Heart left ventricle (tissue), 16 donors: ENCODE measurements at regions not wholly inside any gene's neighbourhood (a gene's known extent, or its start where the extent isn't known, plus 50 kb on each side); places are given as distances from the start of the nearest gene placed in this dataset.

Experiments used
- ATAC-seq, 4 donors: fragments of 200-7000 bp; cut with Tn5 transposase; one replicate each; pipeline ENCODE4 v1.9.1; 2020 to 2022; ENCODE audit warnings: moderate library complexity in 4 of 4, mild to moderate bottlenecking in 3 of 4, moderate number of reproducible peaks in 1 of 4
- DNase-seq, 5 donors: peaks; one replicate each; pipeline ENCODE4 v3.0.0-alpha.2; 2020
- H3K27ac ChIP-seq, 12 donors: fragments of 200-600 bp; sonication (generic) in 4 of 12; one replicate each; pipeline versions ENCODE4 v1.5.0 to v1.8.0; 2016 to 2022; ENCODE audit warnings: mild to moderate bottlenecking in 2 of 12
- H3K27me3 ChIP-seq, 9 donors: fragments of 200-600 bp; sonication (generic) in 2 of 9; one replicate each; pipeline versions ENCODE4 v1.5.1 to v1.8.0; 2016 to 2022; ENCODE audit warnings: mild to moderate bottlenecking in 3 of 9
- H3K36me3 ChIP-seq, 9 donors: fragments of 200-600 bp; sonication (generic) in 2 of 9; one replicate each; pipeline versions ENCODE4 v1.5.0 to v1.8.0; 2018 to 2022; ENCODE audit warnings: mild to moderate bottlenecking in 2 of 9
- H3K4me1 ChIP-seq, 12 donors: fragments of 200-600 bp; sonication (generic) in 4 of 12; one replicate each; pipeline versions ENCODE4 v1.5.0 to v1.8.0; 2016 to 2022; ENCODE audit warnings: mild to moderate bottlenecking in 3 of 12
- H3K4me3 ChIP-seq, 12 donors: fragments of 200-600 bp; sonication (generic) in 4 of 12; one replicate each; pipeline versions ENCODE4 v1.5.0 to v1.8.0; 2017 to 2022; ENCODE audit warnings: mild to moderate bottlenecking in 9 of 12, moderate library complexity in 4 of 12
- H3K9me3 ChIP-seq, 12 donors: fragments of 200-600 bp; sonication (generic) in 4 of 12; one replicate each; pipeline versions ENCODE4 v1.5.0 to v1.8.0; 2016 to 2022; ENCODE audit warnings: mild to moderate bottlenecking in 1 of 12
- CTCF ChIP-seq, 12 donors: fragments of 200-600 bp; sonication (generic) in 4 of 12; IDR thresholded peaks; one replicate each; pipeline versions ENCODE4 v1.5.0 to v1.8.0; 2018 to 2022; ENCODE audit warnings: antibody characterized with exemption in 12 of 12, mild to moderate bottlenecking in 5 of 12
- POLR2A ChIP-seq, 2 donors: fragments of 450-650 bp; IDR thresholded peaks; one replicate each; pipeline ENCODE4 v1.6.1; 2017; ENCODE audit warnings: antibody characterized with exemption in 2 of 2, mild to moderate bottlenecking in 2 of 2, moderate library complexity in 2 of 2
- WGBS, 4 donors: extraction: QIAGEN DNeasy Blood & Tissue Kit in 2 of 4; methylation state at CpG; one replicate each; pipeline versions ENCODE4 v1.1.5 to v1.1.7; 2013 to 2018; 5-methylcytosine and 5-hydroxymethylcytosine counted together
- intact Hi-C, 10 donors: fragments of 100-400 bp; cut with DNase I; formaldehyde crosslinking; loops; one replicate each; pipeline versions ENCODE4 v1.11.1 to v1.14.2; 2022
- donor health status: ischemic (EF 13 %, LVEDD 7.1; RV severe dilation, severe dysfunction).
- donor health status: healthy with polysubstance abuse.
- donor health status: DM: no; HTN: yes; CAD: no.
- donor health status: DM: no; HTN: no; CAD: no.
- donor health status: ischemic (EF 25% LVEDD 6.9; RV normal size, moderate dysfunction).
- donor health status: ischemic (EF 25% LVEDD 5.7; RV mildly dilated, moderate dysfunction).
- donor health status: healthy.
- donor health status: DM: yes; HTN: yes; CAD: no.
- donor health status: ischemic (EF 35%, LVEDD 5.7; RV mildly dilated, moderate dysfunction).
- donor health status: nonischemic (EF 11% LVEDD 7.7; RV severe dilation, severe dysfunction).
- donor health status: DM: yes; HTN: yes; CAD: no.
- donor health status: PGD.
- donor health status: ischemic (EF 29% LVEDD 5.4; RV normal size, mild dysfunction).
- donor health status: nonischemic (EF 23%, LVEDD 6.1; RV moderate dilation, normal function).

DNA sequence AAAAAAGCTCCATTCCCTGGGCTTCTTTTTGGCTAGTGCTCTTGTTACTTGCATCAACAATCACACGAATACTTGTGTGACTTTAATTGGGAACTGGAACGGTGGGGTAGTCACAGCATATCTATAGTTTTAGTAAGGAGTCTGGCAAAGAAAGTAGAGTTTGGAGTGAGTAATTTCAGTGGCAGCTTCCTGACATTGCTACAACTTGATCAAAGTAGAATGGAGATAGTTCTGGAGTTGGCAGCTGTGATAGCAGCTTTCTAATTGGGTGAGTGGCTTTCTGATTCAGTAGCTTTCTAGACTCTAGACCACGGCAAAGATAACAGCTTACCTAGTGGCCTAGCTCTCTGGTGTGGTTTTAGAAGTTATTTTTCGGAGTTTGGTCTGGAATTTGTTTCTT lies 475.0 kb downstream of the TUSC7 start:
- no peak for TF ChIP-seq CTCF (IDR thresholded peaks at IDR 0.05)
- no peak for TF ChIP-seq POLR2A (IDR thresholded peaks at IDR 0.05)
- 59 to 72% (median 67%) methylated on average over 4 of the region's 4 CpGs for WGBS, 4 donors
- intact Hi-C loops: no loop called here
- no peak overlapping the region for H3K27ac ChIP-seq
- ATAC-seq (no peak), DNase-seq (no peak)
- no peak overlapping the region for H3K4me3 ChIP-seq
- peaks cover 0 to 3% (median 0%) of the 10 kb centered on the region in 12 donors for H3K9me3 ChIP-seq
- H3K27me3 ChIP-seq: no peaks in the 10 kb centered on the region
- no peaks in the 10 kb centered on the region for H3K36me3 ChIP-seq
- no peaks in the 10 kb centered on the region for H3K4me1 ChIP-seq

GRCh38 chr3:117191245-117191644 lies 481.7 kb downstream of the TUSC7 start:
- intact Hi-C loops: no loop called here
- Histone ChIP-seq H3K27me3 (no peaks in the 10 kb centered on the region), H3K4me3 (no peak overlapping the region), H3K4me1 (no peaks in the 10 kb centered on the region), H3K9me3 (peaks cover 0 to 3% (median 0%) of the 10 kb centered on the region in 12 donors), H3K36me3 (no peaks in the 10 kb centered on the region), H3K27ac (no peak overlapping the region)
- TF ChIP-seq CTCF (IDR thresholded peaks at IDR 0.05) (no peak), POLR2A (IDR thresholded peaks at IDR 0.05) (no peak)
- no peak for ATAC-seq
- WGBS, 4 donors: 73 to 87% (median 81%) methylated on average over 1 of the region's 1 CpG
- no peak for DNase-seq

- Histone ChIP-seq H3K27me3 (no peaks in the 10 kb centered on the region), H3K4me3 (no peak overlapping the region), H3K36me3 (no peaks in the 10 kb centered on the region), H3K4me1 (no peaks in the 10 kb centered on the region), H3K27ac (no peak overlapping the region), H3K9me3 (no peaks in the 10 kb centered on the region)
- 83 to 86% (median 84%) methylated on average over 8 of the region's 8 CpGs for WGBS, 4 donors
- DNase-seq (no peak), ATAC-seq (no peak)
- intact Hi-C loops: no loop called here
- no peak for TF ChIP-seq POLR2A (IDR thresholded peaks at IDR 0.05)
- no peak for TF ChIP-seq CTCF (IDR thresholded peaks at IDR 0.05)
These were observed 483.3 kb downstream of the TUSC7 start for GRCh38 chr3:117192888-117193287.

GRCh38 chr3:117193390-117193789 lies 483.8 kb downstream of the TUSC7 start:
- 62 to 75% (median 65%) methylated on average over 2 of the region's 2 CpGs for WGBS, 4 donors
- no peak for TF ChIP-seq CTCF (IDR thresholded peaks at IDR 0.05)
- no peak for TF ChIP-seq POLR2A (IDR thresholded peaks at IDR 0.05)
- H3K27me3 ChIP-seq: no peaks in the 10 kb centered on the region
- H3K27ac ChIP-seq: no peak overlapping the region
- no peaks in the 10 kb centered on the region for H3K36me3 ChIP-seq
- H3K4me3 ChIP-seq: no peak overlapping the region
- H3K9me3 ChIP-seq: no peaks in the 10 kb centered on the region
- ATAC-seq (no peak), DNase-seq (no peak)
- no peaks in the 10 kb centered on the region for H3K4me1 ChIP-seq
- intact Hi-C loops: no loop called here
